ENCODE measurements at regions not wholly inside any gene's neighbourhood (a gene's known extent, or its start where the extent isn't known, plus 50 kb on each side); places are given as distances from the start of the nearest gene placed in this dataset.

DNA sequence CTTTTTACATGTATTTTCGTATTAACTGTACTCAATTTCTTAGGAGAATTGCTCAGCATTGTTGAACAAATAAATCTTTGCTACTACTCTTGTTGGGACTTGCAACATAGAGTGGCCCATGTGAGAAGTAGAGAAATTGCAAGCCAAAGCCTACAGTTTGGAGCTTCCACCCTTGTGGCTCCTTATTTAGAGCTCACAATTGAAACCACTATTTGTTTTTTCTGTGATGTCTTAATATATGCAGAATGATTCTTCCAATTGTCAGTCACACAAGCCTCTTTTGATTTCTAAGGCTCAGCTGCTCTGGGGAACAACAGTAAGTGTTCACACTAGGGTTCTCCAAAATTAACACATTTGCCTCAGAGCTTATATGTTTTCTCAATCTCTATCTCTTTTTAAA, 60.2 kb upstream of the GALNT13 start:
- no peak for DNase-seq (ENCODE audit: low spot score)

DNA sequence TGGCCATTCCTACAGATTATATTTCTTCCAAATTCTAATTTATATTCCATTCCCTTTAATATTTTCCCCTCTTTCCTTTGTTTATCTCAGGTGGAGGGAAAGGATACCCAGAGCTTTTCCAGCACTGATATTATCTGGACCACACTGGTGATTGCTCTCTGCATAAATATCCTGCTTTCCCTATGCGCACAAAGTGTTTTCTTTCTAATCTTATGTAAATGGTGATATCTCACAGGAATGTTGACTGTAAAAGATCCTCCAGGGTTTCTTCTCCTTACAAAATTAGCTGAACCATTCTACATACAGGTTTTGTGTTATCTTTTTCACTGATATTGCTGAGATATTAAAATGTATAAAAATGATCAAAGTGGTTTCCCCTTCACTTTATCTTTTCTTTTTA, 59.1 kb upstream of the GALNT13 start:
- DNase-seq (ENCODE audit: low spot score), result no peak

DNA sequence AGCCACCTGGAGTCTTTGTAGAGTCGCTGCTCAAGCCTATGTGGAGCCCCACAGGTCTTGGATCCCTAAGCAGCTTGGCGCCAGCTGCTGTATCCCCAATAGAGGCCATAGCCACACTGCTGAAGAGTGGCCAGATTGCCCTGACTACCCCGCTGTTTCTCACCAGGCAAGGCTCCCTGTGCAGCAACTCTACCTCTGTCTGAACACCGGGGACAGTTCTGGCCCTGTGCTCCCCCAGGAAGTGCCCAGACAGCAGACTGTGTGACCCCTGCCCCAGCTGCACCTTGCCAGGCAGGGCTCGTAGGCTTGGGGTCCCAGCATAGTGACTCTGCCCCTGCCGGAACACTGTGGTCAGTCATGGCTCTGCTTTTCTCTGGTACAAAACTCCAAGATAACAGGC, 53.5 kb upstream of the GALNT13 start:
- DNase-seq (ENCODE audit: low spot score), result no peak

DNA sequence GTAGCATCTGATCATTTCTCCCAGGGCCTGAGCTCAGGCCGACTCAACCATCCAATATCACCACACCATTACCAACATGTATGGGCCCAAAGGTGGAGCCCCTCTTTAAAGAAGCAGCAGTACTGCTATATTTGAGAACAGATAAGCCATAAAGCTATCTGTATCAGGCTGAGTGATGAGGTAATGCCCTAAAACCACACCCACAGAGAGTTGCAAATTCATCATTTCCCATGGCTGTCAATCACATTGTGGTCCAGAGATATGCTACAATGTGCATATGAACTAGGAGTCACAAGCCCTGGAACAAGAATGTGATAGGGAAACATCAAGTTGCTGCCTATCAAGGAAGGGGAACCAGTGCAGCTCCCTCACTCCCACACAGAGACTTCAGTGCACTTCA, 52.6 kb upstream of the GALNT13 start:
- no peak for DNase-seq (ENCODE audit: low spot score)

DNA sequence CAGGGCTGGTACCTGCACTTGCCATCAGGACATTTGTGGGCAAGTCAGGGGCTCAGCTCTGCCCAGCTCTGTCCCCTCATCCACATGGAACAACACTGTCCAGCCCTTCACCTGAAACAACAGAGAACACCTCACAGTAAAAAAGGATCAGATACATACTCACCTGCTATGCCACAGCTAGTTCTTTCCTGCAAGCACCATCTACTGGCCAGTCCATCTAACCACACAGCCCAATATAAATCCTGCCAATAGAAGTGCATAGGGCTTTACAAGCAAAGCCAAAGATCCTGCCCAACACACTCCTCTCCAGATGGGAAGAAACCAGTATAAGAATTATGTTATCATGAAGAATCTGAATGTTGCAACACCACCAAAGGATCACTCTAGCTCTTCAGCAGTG, 52.2 kb upstream of the GALNT13 start:
- peak; percentile 19 for DNase-seq (ENCODE audit: low spot score)

All from HT-29 (cell line).